Chondrocyte (in vitro differentiated cells): ENCODE measurements at regions not wholly inside any gene's neighbourhood (a gene's known extent, or its start where the extent isn't known, plus 50 kb on each side); places are given as distances from the start of the nearest gene placed in this dataset.

ENCODE experiments used
- DNase-seq: peaks from one replicate; pipeline ENCODE4 v3.0.0; 2021; ENCODE audit warnings: mixed read lengths, low spot score
- H3K27ac Mint-ChIP-seq: one replicate; pipeline ENCODE4 v1.8.0; 2021; ENCODE audit warnings: mild to moderate bottlenecking, moderate library complexity, mixed read lengths; ENCODE audit not compliant: unreplicated experiment
- H3K27me3 Mint-ChIP-seq: 2 replicates; pipeline ENCODE4 v1.8.0; 2021; ENCODE audit warnings: low read depth, mixed read lengths
- H3K36me3 Mint-ChIP-seq: 2 replicates; pipeline ENCODE4 v1.8.0; 2021; ENCODE audit warnings: low read depth, mixed read lengths
- H3K4me1 Mint-ChIP-seq: 2 replicates; pipeline ENCODE4 v1.8.0; 2021; ENCODE audit warnings: low read depth, mild to moderate bottlenecking, mixed read lengths
- H3K4me3 Mint-ChIP-seq: one replicate; pipeline ENCODE4 v1.8.0; 2021; ENCODE audit warnings: mild to moderate bottlenecking, moderate library complexity, mixed read lengths; ENCODE audit not compliant: unreplicated experiment
- H3K9me3 Mint-ChIP-seq: 2 replicates; pipeline ENCODE4 v1.8.0; 2021; ENCODE audit warnings: low read depth, mixed read lengths
- CTCF ChIP-seq: fragments of 200-600 bp; sonication (generic); IDR thresholded peaks from 2 replicates; pipeline ENCODE4 v1.5.0; 2021; ENCODE audit warnings: antibody characterized with exemption, mild to moderate bottlenecking, moderate library complexity

GRCh38 chr2:7407001-7407400 lies 489.8 kb downstream of the RNF144A start:
- Mint-ChIP-seq H3K9me3 (no peaks in the 10 kb centered on the region), H3K4me3 (no peak overlapping the region), H3K27me3 (peaks cover 11% of the 10 kb centered on the region), H3K36me3 (no peaks in the 10 kb centered on the region), H3K27ac (no peak overlapping the region), H3K4me1 (no peaks in the 10 kb centered on the region)
- no peak for DNase-seq
- TF ChIP-seq CTCF: no peak

GRCh38 chr2:7407906-7408680 lies 490.9 kb downstream of the RNF144A start:
- H3K9me3 Mint-ChIP-seq: peaks cover 4% of the 10 kb centered on the region
- no peak overlapping the region for H3K4me3 Mint-ChIP-seq
- no peaks in the 10 kb centered on the region for H3K4me1 Mint-ChIP-seq
- no peak for TF ChIP-seq CTCF
- H3K27me3 Mint-ChIP-seq: peaks cover 5% of the 10 kb centered on the region
- H3K36me3 Mint-ChIP-seq: peaks cover 3% of the 10 kb centered on the region
- DNase-seq: no peak
- H3K27ac Mint-ChIP-seq: no peak overlapping the region

- DNase-seq: no peak
- Mint-ChIP-seq H3K36me3 (peaks cover 3% of the 10 kb centered on the region), H3K27me3 (no peaks in the 10 kb centered on the region), H3K4me3 (no peak overlapping the region), H3K9me3 (peaks cover 5% of the 10 kb centered on the region), H3K27ac (no peak overlapping the region), H3K4me1 (no peaks in the 10 kb centered on the region)
- TF ChIP-seq CTCF: no peak
Observed at GRCh38 chr2:7411691-7412090, 494.5 kb downstream of the RNF144A start.

GRCh38 chr2:7417845-7418742 lies 500.9 kb downstream of the RNF144A start:
- Mint-ChIP-seq H3K27me3 (peaks cover 20% of the 10 kb centered on the region), H3K4me1 (no peaks in the 10 kb centered on the region), H3K36me3 (peaks cover 1% of the 10 kb centered on the region), H3K9me3 (peaks cover 5% of the 10 kb centered on the region), H3K27ac (no peak overlapping the region), H3K4me3 (no peak overlapping the region)
- no peak for DNase-seq
- no peak for TF ChIP-seq CTCF

- H3K4me1 Mint-ChIP-seq: no peaks in the 10 kb centered on the region
- H3K36me3 Mint-ChIP-seq: peaks cover 1% of the 10 kb centered on the region
- H3K4me3 Mint-ChIP-seq: no peak overlapping the region
- no peak overlapping the region for H3K27ac Mint-ChIP-seq
- peaks cover 20% of the 10 kb centered on the region for H3K27me3 Mint-ChIP-seq
- peaks cover 3% of the 10 kb centered on the region for H3K9me3 Mint-ChIP-seq
- TF ChIP-seq CTCF: no peak
- DNase-seq: no peak
Observed at GRCh38 chr2:7419186-7419585, 502.0 kb downstream of the RNF144A start.
